GM12892 (cell line): ENCODE measurements at regions not wholly inside any gene's neighbourhood (a gene's known extent, or its start where the extent isn't known, plus 50 kb on each side); places are given as distances from the start of the nearest gene placed in this dataset.

Experiments used
- POLR2A ChIP-seq: IDR thresholded peaks from 2 replicates; pipeline ENCODE4 v1.6.1; 2011; ENCODE audit warnings: low read depth, low read length, control low read depth
- POLR2AphosphoS5 ChIP-seq: IDR thresholded peaks from 2 replicates; pipeline ENCODE4 v1.6.1; 2011; ENCODE audit warnings: low read depth, low read length, control low read depth
- TAF1 ChIP-seq: IDR thresholded peaks from 2 replicates; pipeline ENCODE4 v1.6.1; 2011; ENCODE audit warnings: low read depth, mild to moderate bottlenecking, control low read depth, low read length, borderline replicate concordance

DNA sequence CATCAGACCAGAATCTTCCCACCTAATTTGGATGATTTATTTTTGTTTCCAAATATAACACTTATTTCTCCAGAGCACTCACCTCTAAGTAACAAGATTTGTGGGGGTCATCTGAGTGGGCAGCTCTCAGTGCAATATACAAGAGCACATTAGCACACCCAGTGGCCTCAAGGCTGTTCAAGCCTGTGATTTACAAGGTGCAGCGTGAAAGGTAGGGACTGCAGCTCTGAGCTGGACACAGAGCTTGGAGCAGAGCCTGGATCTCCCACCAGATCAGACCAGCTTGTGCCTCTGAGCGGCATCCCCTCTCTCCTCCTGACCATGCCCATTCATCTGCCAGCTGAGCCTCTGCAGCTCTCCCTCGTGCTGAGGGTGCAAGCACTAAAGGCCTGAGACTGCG, 323.3 kb upstream of the ZC3H12C start:
- no peak for TF ChIP-seq POLR2AphosphoS5
- TF ChIP-seq POLR2A = no peak
- no peak for TF ChIP-seq TAF1
